ENCODE measurements at regions not wholly inside any gene's neighbourhood (a gene's known extent, or its start where the extent isn't known, plus 50 kb on each side); places are given as distances from the start of the nearest gene placed in this dataset.
A peak's percentile ranks its signal among the peaks of the same experiment; 100 is the strongest.

- Histone ChIP-seq H3K36me3 (no peaks in the 10 kb centered on the region), H3K9me3 (replicated peaks) (no peaks in the 10 kb centered on the region), H3K27me3 (ENCODE audit: low read depth) (no peaks in the 10 kb centered on the region), H3K27ac (replicated peaks) (peak overlapping the region; percentile 85), H3K4me3 (no peak overlapping the region), H3K4me1 (peaks cover 4% of the 10 kb centered on the region)
- no peak for TF ChIP-seq CTCF (IDR thresholded peaks at IDR 0.05; ENCODE audit: borderline replicate concordance)
- no peak for DNase-seq
- intact Hi-C loops (cut with micrococcal nuclease), result no loop called here
Observed at GRCh38 chr1:61605607-61606321, 119.2 kb downstream of the TM2D1 start.

DNA sequence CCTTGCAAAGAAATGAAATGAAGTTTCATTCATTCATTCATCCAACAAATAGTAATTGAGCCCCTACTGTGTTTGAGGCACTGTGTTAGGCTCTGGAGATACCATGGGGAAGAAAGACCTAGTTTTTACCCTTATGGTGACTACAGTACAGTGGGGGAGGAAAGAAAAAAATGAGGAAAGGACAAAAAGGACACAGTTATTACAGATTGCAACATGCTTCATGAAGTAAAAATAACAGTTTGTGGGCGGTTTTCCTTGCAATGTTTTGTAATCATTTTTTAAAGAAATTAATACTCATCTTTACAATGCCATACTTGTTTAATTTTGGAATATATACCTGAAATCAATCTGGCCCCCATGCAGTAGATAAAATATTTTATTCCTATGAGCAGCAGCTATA lies 120.3 kb downstream of the TM2D1 start:
- no peaks in the 10 kb centered on the region for H3K36me3 ChIP-seq
- DNase-seq, result no peak
- no peak overlapping the region for H3K4me3 ChIP-seq
- H3K9me3 ChIP-seq (replicated peaks), result no peaks in the 10 kb centered on the region
- intact Hi-C loops (cut with micrococcal nuclease), result no loop called here
- no peak for TF ChIP-seq CTCF (IDR thresholded peaks at IDR 0.05; ENCODE audit: borderline replicate concordance)
- H3K4me1 ChIP-seq, result peaks cover 4% of the 10 kb centered on the region
- H3K27me3 ChIP-seq (ENCODE audit: low read depth), result no peaks in the 10 kb centered on the region
- peak overlapping the region; percentile 85 for H3K27ac ChIP-seq (replicated peaks)

DNA sequence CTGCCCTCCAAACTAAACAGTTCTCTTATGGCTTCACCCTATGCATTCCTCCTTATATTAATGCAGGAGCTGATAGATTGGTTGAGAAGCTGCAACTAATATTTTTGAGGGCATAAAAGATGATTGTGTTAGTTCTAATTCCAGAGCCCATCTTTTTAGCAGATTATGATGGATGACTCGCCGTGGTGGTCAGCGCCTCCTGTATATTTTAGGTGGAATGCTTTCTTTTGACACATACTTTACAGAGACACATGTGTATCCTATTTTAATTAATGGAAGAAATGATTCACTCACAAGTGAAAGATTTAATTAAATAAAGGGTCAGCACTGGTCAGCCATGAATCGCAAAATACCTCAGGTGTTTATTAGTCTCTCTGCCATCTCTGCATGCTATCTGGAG lies 120.7 kb downstream of the TM2D1 start:
- TF ChIP-seq CTCF (IDR thresholded peaks at IDR 0.05; ENCODE audit: borderline replicate concordance), result no peak
- H3K4me3 ChIP-seq, result no peak overlapping the region
- no peak for DNase-seq
- no peaks in the 10 kb centered on the region for H3K36me3 ChIP-seq
- H3K27ac ChIP-seq (replicated peaks), result no peak overlapping the region
- no peaks in the 10 kb centered on the region for H3K9me3 ChIP-seq (replicated peaks)
- intact Hi-C loops (cut with micrococcal nuclease), result no loop called here
- no peaks in the 10 kb centered on the region for H3K27me3 ChIP-seq (ENCODE audit: low read depth)
- peaks cover 4% of the 10 kb centered on the region for H3K4me1 ChIP-seq

GRCh38 chr1:61602663-61603062 lies 122.3 kb downstream of the TM2D1 start:
- Histone ChIP-seq H3K36me3 (no peaks in the 10 kb centered on the region), H3K27ac (replicated peaks) (no peak overlapping the region), H3K27me3 (ENCODE audit: low read depth) (no peaks in the 10 kb centered on the region), H3K4me1 (peaks cover 4% of the 10 kb centered on the region), H3K4me3 (no peak overlapping the region), H3K9me3 (replicated peaks) (peaks cover 4% of the 10 kb centered on the region)
- intact Hi-C loops (cut with micrococcal nuclease), result no loop called here
- no peak for TF ChIP-seq CTCF (IDR thresholded peaks at IDR 0.05; ENCODE audit: borderline replicate concordance)
- no peak for DNase-seq

DNA sequence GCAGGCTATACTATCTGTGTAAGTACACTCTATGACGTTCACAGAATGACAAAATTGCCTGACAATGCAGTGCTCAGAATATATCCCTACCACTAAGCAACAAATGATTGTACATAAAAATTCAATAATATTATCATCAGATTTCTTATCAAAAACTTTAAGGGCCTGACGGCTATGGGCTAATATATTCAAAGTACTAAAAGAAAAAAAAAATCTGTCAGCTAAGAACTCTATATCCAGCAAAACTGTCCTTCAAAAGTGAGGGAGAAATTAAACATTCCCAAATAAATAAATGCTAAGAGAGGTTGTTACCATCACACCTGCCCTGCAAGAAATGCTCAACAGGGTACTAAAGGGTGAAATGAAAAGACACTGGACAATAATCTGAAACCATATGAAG lies 127.3 kb downstream of the TM2D1 start:
- DNase-seq, result no peak

More for the DNA sequence above, 127.3 kb downstream of the TM2D1 start:
- H3K4me3 ChIP-seq, result no peak overlapping the region
- no peaks in the 10 kb centered on the region for H3K27me3 ChIP-seq (ENCODE audit: low read depth)
- peaks cover 10% of the 10 kb centered on the region for H3K9me3 ChIP-seq (replicated peaks)
- no peaks in the 10 kb centered on the region for H3K36me3 ChIP-seq
- no peaks in the 10 kb centered on the region for H3K4me1 ChIP-seq
- no peak overlapping the region for H3K27ac ChIP-seq (replicated peaks)
- intact Hi-C loops (cut with micrococcal nuclease), result no loop called here
- TF ChIP-seq CTCF (IDR thresholded peaks at IDR 0.05; ENCODE audit: borderline replicate concordance), result no peak
